Chondrocyte (in vitro differentiated cells): ENCODE measurements at regions not wholly inside any gene's neighbourhood (a gene's known extent, or its start where the extent isn't known, plus 50 kb on each side); places are given as distances from the start of the nearest gene placed in this dataset.

Experiments used
- DNase-seq: peaks from one replicate; pipeline ENCODE4 v3.0.0; 2021; ENCODE audit warnings: mixed read lengths, low spot score
- H3K27ac Mint-ChIP-seq: one replicate; pipeline ENCODE4 v1.8.0; 2021; ENCODE audit warnings: mild to moderate bottlenecking, moderate library complexity, mixed read lengths; ENCODE audit not compliant: unreplicated experiment
- H3K27me3 Mint-ChIP-seq: 2 replicates; pipeline ENCODE4 v1.8.0; 2021; ENCODE audit warnings: low read depth, mixed read lengths
- H3K36me3 Mint-ChIP-seq: 2 replicates; pipeline ENCODE4 v1.8.0; 2021; ENCODE audit warnings: low read depth, mixed read lengths
- H3K4me1 Mint-ChIP-seq: 2 replicates; pipeline ENCODE4 v1.8.0; 2021; ENCODE audit warnings: low read depth, mild to moderate bottlenecking, mixed read lengths
- H3K4me3 Mint-ChIP-seq: one replicate; pipeline ENCODE4 v1.8.0; 2021; ENCODE audit warnings: mild to moderate bottlenecking, moderate library complexity, mixed read lengths; ENCODE audit not compliant: unreplicated experiment
- H3K9me3 Mint-ChIP-seq: 2 replicates; pipeline ENCODE4 v1.8.0; 2021; ENCODE audit warnings: low read depth, mixed read lengths
- TF ChIP-seq, protein P1 (sequence below): fragments of 200-600 bp; sonication (generic); IDR thresholded peaks from 2 replicates; pipeline ENCODE4 v1.5.0; 2021; ENCODE audit warnings: antibody characterized with exemption, mild to moderate bottlenecking, moderate library complexity

DNA sequence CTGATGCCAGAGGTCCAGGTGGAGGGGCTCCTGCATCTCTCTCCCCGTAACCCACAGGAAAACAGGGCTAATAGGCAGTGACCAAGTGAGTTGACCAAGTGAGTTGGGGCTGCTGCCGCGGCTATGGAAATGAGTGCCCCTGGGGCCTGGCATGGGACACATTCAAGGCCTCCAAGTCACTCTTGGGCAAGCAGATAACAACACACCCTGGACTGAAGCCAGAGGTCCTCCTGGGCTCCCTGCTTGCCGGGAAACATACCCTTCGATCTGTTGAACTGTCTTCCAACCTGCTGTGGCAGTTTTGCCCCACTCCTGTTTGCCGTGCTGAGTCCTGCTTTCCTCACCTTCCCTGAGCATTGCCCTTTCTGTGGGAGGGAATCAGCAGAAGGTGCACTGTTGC, 89.2 kb downstream of the LIPG start:
- Mint-ChIP-seq H3K4me1 (peaks cover 11% of the 10 kb centered on the region), H3K27ac (no peak overlapping the region), H3K27me3 (no peaks in the 10 kb centered on the region), H3K36me3 (no peaks in the 10 kb centered on the region), H3K4me3 (no peak overlapping the region), H3K9me3 (no peaks in the 10 kb centered on the region)
- TF ChIP-seq, protein P1, sequence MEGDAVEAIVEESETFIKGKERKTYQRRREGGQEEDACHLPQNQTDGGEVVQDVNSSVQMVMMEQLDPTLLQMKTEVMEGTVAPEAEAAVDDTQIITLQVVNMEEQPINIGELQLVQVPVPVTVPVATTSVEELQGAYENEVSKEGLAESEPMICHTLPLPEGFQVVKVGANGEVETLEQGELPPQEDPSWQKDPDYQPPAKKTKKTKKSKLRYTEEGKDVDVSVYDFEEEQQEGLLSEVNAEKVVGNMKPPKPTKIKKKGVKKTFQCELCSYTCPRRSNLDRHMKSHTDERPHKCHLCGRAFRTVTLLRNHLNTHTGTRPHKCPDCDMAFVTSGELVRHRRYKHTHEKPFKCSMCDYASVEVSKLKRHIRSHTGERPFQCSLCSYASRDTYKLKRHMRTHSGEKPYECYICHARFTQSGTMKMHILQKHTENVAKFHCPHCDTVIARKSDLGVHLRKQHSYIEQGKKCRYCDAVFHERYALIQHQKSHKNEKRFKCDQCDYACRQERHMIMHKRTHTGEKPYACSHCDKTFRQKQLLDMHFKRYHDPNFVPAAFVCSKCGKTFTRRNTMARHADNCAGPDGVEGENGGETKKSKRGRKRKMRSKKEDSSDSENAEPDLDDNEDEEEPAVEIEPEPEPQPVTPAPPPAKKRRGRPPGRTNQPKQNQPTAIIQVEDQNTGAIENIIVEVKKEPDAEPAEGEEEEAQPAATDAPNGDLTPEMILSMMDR, result no peak
- DNase-seq, result no peak

DNA sequence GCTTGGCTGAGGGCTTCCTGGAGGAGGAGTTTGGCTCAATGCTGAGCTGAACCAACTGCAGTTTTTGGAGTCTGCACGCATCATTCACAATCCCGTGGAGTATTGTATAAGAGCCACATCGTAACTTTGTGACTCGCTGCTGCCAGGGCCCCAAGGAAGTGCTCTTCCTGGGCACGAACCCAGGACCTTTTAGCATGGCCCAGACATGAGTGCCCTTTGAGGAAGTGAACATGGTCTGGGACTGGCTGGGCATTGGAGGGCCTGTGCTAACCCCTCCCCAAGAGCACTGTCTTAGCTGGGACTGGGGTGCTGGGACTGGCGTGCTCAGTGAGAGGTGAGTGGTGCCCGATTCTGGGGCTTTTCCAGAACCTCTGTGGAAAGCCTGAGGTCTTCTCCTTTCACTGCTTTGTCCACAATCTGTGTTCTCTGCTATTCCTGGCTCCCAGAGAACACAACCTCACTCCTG, 88.6 kb downstream of the LIPG start:
- DNase-seq, result no peak
- H3K36me3 Mint-ChIP-seq, result no peaks in the 10 kb centered on the region
- H3K27ac Mint-ChIP-seq, result no peak overlapping the region
- TF ChIP-seq, protein P1, result no peak
- no peak overlapping the region for H3K4me3 Mint-ChIP-seq
- no peaks in the 10 kb centered on the region for H3K27me3 Mint-ChIP-seq
- peaks cover 11% of the 10 kb centered on the region for H3K4me1 Mint-ChIP-seq
- no peaks in the 10 kb centered on the region for H3K9me3 Mint-ChIP-seq

DNA sequence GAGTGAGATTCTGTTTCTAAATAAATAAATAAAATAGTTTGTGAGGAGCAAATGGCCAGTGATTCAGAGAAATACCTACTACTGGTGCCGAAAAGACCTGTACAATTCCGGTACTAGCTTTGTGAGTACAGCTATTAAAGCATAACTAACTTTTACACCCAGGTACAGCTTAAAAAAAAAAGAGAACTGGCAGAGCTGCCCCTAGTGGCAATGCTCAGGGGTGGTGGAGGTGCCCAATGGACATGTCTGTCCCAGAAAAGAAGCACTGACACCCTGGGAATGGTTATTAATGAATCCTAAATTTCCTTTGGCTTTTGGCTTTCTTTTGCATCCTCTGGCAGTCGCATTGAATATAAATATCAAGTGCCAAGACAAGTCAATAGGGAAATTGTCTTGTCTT, 87.0 kb downstream of the LIPG start:
- Mint-ChIP-seq H3K4me3 (no peak overlapping the region), H3K9me3 (no peaks in the 10 kb centered on the region), H3K27ac (no peak overlapping the region), H3K4me1 (peaks cover 11% of the 10 kb centered on the region), H3K36me3 (no peaks in the 10 kb centered on the region), H3K27me3 (no peaks in the 10 kb centered on the region)
- no peak for DNase-seq
- TF ChIP-seq, protein P1, result peak; percentile 36
